SK-N-MC (cell line): ENCODE measurements at regions not wholly inside any gene's neighbourhood (a gene's known extent, or its start where the extent isn't known, plus 50 kb on each side); places are given as distances from the start of the nearest gene placed in this dataset.
"Not testable (repeated sequence)": the region's sequence is repeated elsewhere in the genome, so short reads cannot be mapped to it uniquely, and the experiment has no call there.

Experiments
- EZH2 ChIP-seq: fragments of 200-600 bp; sonication (generic); IDR thresholded peaks from one replicate; pipeline ENCODE4 v1.6.1; 2017; ENCODE audit warnings: antibody characterized with exemption
- FOXP2 ChIP-seq: optimal IDR thresholded peaks from 2 replicates; pipeline ENCODE3; 2011; ENCODE audit warnings: mild to moderate bottlenecking, moderate library complexity; ENCODE audit not compliant: insufficient read depth; ENCODE audit errors: extremely low read length, control extremely low read depth
- POLR2AphosphoS5 ChIP-seq: IDR thresholded peaks from 2 replicates; pipeline ENCODE4 v1.6.1; 2012; ENCODE audit warnings: mild to moderate bottlenecking, low read depth, low read length, borderline replicate concordance

DNA sequence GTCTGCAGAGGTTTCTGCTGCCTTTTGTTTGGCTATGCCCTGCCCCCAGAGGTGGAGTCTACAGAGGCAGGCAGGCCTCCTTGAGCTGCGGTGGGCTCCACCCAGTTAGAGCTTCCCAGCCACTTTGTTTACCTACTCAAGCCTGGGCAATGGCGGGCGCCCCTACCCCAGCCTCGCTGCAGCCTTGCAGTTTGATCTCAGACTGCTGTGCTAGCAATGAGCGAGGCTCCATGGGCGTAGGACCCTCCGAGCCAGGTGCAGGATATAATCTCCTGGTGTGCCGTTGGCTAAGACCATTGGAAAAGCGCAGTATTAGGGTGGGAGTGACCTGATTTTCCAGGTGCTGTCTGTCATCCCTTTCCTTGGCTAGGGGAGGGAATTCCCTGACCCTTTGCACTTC lies 115.6 kb upstream of the THOC3 start:
- TF ChIP-seq EZH2, POLR2AphosphoS5, FOXP2: not testable (repeated sequence)
